GDM1 (cell line): ENCODE measurements at regions not wholly inside any gene's neighbourhood (a gene's known extent, or its start where the extent isn't known, plus 50 kb on each side); places are given as distances from the start of the nearest gene placed in this dataset.
"Not testable (repeated sequence)": the region's sequence is repeated elsewhere in the genome, so short reads cannot be mapped to it uniquely, and the experiment has no call there.

Experiments
- DNase-seq: peaks from one replicate; lab custom pipeline; 2025; lab: John Stamatoyannopoulos, UW

GRCh38 chr2:217585362-217585761 is 417.4 kb downstream of the TNS1 start:
- no peak for DNase-seq

- DNase-seq, result not testable (repeated sequence)
Measured at GRCh38 chr2:217580407-217580806, 422.4 kb downstream of the TNS1 start.

DNA sequence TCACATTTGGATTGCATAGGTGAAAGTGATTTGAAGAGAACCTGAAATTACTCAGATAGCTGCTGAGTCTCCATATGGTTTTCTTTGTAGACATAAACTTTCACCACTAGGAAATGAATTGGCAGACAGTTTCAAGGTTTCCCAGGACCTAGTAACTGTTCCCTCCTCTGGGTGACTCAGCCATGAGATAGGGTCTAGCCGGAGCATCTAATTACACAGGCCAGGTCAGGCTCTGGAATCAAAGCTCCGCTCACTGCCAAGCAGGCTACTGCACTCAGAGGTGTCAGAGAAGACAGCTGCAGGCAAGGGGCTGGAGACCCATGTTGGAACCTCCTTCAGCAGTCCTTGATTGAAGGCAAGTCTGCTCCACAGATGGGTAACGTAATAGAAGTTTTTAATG is 429.2 kb downstream of the TNS1 start:
- no peak for DNase-seq

DNA sequence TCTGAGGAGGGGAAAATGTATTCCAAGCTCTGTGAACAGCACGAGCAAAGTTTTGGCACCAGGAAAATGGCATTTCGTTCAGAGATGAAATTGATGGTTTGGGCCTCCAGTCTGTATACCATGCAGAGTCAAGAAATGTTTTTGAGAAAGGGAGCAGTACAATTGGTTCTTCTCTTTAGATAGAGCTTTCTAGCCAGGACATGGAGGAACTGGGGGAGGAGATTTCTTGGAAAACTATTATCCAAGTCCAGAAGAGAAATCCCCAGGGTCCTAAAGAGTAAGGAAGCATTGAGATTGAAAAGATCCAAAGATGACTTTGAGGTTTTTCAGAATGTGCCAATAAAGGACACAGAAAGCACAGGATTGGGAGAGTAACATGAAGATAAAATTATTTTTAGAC is 432.4 kb downstream of the TNS1 start:
- DNase-seq, result no peak

- DNase-seq, result no peak
Measured at GRCh38 chr2:217568289-217568971, 434.4 kb downstream of the TNS1 start.

DNA sequence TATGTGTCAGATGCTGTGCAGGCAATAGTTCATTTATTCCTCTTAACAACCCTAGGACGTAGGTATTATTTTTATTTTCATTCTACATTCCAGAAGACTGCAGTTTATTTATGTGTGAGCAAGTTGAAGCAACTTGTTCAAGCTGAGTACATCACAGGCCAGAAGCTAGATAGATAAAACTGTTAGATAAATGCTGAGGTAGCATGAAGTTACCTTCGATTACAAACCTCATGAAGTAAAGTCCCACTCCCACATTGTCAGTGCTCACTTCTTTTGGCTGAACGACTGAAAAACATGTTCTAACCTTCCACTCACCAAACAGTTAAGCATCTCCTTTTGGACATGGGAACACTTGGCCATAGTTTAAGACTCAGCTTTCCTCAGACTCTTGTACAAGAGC is 439.2 kb downstream of the TNS1 start:
- no peak for DNase-seq

DNA sequence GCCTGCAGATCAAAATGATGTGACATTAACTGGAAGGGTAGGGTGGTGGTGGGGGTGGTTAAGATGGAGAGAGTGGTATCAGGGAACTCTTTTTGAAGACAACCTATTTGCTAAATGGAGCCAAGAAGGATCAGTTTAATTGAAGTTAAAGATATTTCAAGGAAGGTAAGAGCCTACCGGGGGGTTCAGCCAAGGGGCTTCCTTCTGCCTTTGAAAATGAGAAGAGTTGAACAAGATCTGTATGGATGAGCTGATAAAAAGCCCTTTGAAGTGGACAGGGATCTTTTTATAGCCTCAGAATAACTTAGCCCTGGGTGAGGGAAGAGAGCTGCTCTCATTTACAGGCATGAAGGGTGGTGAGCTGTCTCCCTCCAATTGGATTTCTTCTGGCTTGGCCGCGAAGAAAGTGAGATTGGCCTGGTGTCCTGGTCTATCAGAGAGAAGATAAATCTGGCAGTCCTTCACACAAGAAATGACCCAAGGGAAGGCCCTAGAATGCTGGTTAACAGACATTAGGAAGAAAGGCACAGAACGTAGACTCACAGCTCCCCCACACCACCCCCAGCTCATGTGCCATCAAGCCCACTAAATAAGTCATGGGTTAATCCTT is 439.8 kb downstream of the TNS1 start:
- no peak for DNase-seq

DNA sequence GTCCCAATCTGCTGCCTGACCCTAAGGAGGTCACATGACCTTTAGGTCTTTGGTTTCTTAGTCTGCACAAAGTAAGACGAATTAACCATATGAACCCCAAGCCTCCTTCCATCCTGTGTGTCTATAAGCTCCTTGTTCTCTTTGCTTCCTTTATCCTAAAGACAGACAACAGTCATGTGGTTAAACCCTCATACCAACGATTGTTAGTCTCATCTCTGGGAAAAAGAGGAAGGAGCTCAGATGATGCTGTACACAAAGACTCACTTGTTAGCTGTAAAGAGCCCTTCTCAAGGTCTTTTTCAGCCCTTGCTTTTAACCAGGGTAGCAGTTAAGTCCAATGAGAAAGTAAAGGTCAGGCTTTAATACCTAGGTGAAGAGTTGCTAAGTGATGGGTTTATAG is 443.7 kb downstream of the TNS1 start:
- no peak for DNase-seq

DNA sequence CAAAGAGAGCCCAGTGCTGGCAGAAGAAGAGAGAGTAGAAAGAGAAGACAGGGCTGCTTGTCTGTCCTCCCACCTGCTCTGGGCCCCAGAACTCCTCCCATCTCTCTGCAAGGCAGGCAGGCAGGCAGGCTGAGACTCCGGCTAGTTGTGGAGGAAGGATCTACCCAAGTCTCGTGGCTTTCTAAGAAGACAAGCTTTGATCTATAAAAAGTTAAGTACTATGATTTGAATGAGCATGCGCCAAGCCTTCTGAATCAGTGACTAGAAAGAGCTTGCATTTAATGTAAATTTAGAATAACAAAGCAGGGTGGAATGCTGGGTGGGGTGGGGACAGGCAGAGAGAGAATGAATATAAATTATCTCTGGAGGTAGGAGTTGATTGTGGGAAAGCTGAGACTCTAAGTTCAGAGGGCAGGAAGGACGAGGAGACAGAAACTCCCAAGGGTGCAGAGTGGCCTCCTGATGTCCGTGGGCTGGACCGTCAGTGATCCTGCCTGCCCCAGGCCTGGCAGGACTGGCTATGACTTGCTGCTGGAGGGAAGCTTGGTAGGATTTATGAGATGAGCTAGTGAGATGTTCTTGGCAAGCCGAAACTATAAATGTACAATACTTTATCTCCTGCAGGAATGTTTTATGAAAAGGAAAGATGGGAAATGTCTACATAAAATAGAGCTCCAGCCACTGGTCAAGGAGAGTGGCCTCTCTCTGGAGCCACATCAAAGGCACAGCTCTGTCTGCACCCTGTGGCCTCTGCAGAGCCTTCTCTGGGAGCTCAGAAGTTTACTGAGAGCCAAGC is 447.5 kb downstream of the TNS1 start:
- no peak for DNase-seq

DNA sequence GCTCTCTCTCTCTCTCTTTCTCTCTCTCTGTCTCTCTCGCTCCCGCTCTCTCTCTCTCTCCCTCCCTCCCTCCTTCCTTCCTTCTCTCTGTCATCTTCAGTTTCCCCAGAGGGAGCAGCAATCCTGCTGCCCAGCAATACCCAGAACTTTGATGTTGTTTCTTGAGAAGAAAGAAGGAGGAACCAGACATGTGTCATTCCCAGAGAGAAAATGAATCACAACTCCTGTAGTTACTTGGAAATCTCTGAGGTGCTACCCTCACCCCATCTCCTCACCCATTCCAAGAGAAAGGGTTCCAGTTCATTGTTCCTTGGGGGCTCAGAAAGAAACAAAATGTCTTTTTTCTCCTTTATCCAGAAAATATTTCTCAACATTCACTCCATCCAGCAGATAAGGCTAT is 449.1 kb downstream of the TNS1 start:
- DNase-seq, result no peak

GRCh38 chr2:217553202-217553601 is 449.6 kb downstream of the TNS1 start:
- DNase-seq, result no peak

- no peak for DNase-seq
Measured at GRCh38 chr2:217552081-217552480, 450.7 kb downstream of the TNS1 start.

DNA sequence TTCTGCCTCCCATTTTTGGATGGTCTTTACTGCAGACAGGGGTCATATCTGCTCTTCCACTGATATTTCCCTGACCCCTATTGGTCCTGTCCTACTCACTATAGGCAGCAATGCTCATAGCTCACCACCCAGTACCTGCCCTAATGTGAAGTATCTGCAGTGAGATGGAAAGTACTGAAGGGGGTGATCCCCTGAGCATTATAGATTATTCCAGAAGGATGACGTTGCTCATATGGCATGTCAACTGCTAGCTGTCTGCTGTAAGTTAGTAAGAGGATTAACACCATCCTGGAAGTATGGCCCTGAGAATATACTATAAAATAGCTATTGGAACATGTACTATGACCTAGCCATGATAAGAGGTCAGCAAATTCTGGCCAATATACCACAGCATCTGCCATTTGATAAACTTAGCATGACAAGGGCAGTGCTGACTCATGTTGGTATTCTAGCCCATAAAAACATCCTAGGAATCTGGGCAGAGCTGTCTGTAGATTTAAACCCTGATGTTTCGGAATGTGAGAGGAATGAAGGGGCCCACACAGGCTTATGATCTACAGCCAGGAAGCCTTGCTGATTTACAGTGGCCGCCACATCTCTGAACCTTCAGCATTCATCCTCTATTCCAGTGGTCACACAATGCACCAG is 451.4 kb downstream of the TNS1 start:
- DNase-seq, result no peak

DNA sequence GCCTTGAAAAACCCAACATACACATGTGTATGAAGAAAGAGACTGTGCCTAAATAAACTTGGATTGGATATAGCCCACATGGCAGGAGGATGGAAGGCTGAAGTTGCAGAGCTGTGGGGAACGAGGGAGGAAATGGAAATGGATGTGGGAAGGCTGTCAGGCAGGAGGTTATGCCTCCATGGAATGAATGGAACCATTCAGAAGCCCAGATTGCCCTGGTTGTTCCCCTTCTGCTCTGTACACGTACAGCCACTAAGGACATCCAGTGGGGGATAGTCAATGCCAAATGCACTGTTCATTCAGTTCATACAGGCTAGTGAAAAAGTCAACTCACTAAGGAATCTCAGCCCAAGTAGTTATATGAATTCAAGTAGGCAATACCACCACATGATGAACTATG is 463.7 kb downstream of the TNS1 start:
- no peak for DNase-seq

GRCh38 chr2:217538719-217539118 is 464.1 kb downstream of the TNS1 start:
- DNase-seq, result no peak

DNA sequence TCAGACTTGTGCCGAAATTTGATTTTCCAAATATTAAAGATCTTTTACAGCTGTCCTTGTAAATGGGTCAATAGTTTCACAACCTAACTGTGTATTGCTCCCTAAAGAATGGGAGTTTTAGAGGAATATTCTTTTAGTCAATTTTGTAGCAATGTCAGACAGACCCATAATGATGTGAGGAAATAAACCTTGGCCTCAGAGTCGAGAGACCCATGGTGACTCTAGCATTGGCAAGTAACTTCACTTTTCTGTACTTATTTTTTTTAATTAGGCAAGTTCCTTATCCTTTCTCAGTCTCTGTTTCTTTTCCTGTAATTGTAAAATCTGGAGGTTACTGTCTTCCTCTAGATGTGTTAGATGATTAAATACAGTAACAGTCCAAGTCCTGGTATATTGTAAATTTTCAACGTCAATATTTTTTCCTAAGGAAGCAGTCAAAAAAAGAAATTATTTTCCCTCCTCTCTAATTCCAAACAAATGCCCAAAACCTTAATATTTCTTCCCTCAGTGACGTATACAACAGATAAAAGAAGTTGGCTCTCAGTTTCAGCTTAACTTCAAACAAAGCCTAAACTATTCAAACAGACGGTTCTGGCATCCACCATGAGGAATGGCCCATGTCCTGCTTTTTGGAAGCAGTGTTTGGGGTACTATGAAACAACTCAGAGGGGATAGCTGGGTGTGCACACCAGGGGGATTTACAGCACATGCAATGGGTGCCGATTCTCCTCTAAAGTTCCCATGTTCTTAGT is 466.7 kb downstream of the TNS1 start:
- DNase-seq, result no peak

DNA sequence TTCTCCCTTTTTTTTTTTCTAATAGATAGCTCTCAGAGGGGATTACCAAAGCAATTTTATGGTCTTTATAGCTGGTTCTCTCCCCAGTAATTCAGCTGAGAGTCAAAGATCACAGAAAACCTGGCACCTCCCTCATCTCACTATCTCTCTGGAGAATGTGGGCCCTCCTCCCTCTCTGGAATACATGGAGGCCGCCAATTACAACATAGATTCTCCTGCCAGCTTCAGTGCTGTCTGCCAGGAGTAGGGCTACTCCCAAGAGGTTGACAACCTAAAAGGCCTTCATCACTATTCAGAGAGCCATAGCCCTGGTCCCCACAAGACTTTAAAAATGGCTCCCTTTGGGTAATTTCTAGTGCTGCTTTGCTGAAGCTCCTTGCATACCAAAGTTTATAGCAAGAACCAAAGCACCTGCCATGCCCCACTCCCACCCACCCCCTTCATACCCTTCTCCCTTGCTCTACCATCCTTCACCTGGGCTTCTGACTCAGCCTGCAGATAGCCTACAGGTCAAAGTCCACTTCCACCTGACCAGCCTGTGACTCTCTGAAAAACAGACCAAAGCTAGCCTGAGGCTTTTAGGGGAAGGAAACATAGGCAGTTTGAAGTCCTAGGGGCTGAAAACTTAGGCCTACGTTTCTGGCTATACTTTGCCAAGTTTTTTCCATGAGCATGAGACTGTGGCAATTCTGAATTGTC is 472.3 kb downstream of the TNS1 start:
- DNase-seq, result no peak

DNA sequence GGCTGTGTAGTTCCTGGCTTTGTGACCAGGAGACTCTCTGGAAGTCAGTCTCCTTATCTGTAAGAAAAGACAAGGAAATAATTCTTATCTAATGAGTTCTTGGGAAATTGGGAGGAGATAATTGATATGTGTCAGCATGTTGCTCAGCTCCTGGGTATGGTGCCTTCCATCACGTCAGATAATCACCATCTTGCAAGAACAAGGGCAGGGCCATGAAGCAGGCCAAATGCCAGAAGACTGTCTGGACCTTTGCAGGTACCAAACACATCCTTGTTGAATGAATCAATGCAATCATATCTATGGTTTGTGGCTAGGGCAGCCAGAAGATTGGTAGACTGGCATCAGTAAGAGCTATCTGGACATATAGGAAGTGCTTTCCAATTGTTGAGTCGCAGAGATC is 473.5 kb downstream of the TNS1 start:
- DNase-seq, result no peak

DNA sequence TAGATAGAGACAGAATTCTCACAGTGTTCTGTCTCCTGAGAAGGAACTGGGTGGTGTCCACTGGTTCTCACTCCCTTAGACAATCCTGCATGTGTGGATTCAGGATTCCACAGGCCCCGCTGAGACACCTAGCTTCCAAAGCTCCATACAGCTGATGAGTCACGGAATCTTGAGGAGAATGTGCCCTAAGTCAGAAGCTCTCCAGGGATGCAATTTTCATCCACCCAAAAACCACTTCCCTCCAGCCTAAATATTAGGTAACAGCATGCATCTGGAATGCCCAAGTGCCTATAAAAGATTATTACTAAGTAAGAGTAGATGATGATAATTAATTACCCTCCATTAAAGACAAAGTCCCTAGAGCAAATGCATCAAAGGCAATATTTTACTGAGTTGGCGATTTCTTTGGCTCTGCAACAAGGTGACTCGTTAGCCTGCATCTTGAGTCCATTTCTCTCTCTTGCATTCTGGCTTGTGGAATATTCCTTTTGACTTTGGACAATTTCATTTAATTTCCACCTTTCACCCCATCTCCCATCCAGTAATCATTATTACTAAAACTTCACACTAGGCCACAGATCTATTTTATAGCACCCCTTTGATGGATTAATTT is 475.1 kb downstream of the TNS1 start:
- no peak for DNase-seq

DNA sequence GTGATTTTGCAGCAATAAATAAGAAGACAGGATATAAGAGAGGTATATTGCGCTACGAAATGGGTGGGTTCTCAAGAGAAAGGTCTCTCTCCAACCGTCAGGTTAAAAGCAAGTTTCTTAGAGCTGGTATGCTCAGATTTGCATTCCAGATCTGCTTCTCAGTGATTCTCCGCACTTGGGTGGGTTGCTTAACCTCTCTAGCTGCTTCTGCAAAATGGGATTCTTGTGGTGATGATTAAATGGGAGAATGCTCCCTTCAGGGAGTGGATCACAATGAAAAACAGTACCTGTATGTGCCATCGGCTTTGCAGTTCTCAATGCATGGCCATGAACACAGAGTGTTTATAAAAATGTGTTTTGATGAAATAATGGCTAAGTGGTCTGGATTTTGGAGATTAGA is 477.7 kb downstream of the TNS1 start:
- no peak for DNase-seq

- DNase-seq, result no peak
Measured at GRCh38 chr2:217523286-217523685, 479.5 kb downstream of the TNS1 start.
